GM23248 (cell line): ENCODE measurements at regions not wholly inside any gene's neighbourhood (a gene's known extent, or its start where the extent isn't known, plus 50 kb on each side); places are given as distances from the start of the nearest gene placed in this dataset.

Source experiments
- DNase-seq: peaks from one replicate; pipeline ENCODE4 v3.0.0-alpha.2; 2015
- H2AFZ ChIP-seq: fragments of 200-600 bp; sonication (generic); 2 replicates; pipeline ENCODE4 v1.6.1; 2016; ENCODE audit warnings: antibody characterized with exemption
- H3F3A ChIP-seq: fragments of 200-600 bp; sonication (generic); 2 replicates; pipeline ENCODE4 v1.6.1; 2016; ENCODE audit warnings: mild to moderate bottlenecking, antibody characterized with exemption, mixed run types; ENCODE audit not compliant: insufficient read depth
- H3K27ac ChIP-seq: fragments of 200-600 bp; sonication (generic); 2 replicates; pipeline ENCODE4 v1.5.1; 2016; ENCODE audit warnings: mild to moderate bottlenecking
- H3K27me3 ChIP-seq: fragments of 200-600 bp; sonication (generic); replicated peaks from 2 replicates; pipeline ENCODE4 v1.6.1; 2016; ENCODE audit warnings: mild to moderate bottlenecking; ENCODE audit not compliant: insufficient read depth
- H3K36me3 ChIP-seq: fragments of 200-600 bp; sonication (generic); 2 replicates; pipeline ENCODE4 v1.6.1; 2016; ENCODE audit warnings: low read depth, mild to moderate bottlenecking
- H3K4me1 ChIP-seq: fragments of 200-600 bp; sonication (generic); 2 replicates; pipeline ENCODE4 v1.6.1; 2016; ENCODE audit warnings: mild to moderate bottlenecking; ENCODE audit not compliant: insufficient read depth
- H3K4me2 ChIP-seq: fragments of 200-600 bp; sonication (generic); one replicate; pipeline ENCODE4 v1.6.1; 2016; ENCODE audit warnings: mild to moderate bottlenecking; ENCODE audit not compliant: unreplicated experiment
- H3K4me3 ChIP-seq: fragments of 200-600 bp; sonication (generic); 2 replicates; pipeline ENCODE4 v1.5.1; 2016; ENCODE audit warnings: mild to moderate bottlenecking
- H3K79me2 ChIP-seq: fragments of 200-600 bp; sonication (generic); 2 replicates; pipeline ENCODE4 v1.6.1; 2016; ENCODE audit warnings: mild to moderate bottlenecking; ENCODE audit not compliant: insufficient read depth
- H3K9ac ChIP-seq: fragments of 200-600 bp; sonication (generic); 2 replicates; pipeline ENCODE4 v1.6.1; 2016; ENCODE audit warnings: mild to moderate bottlenecking
- H3K9me2 ChIP-seq: fragments of 200-600 bp; sonication (generic); 2 replicates; pipeline ENCODE4 v1.6.1; 2016; ENCODE audit warnings: mixed run types, mild to moderate bottlenecking, moderate library complexity; ENCODE audit not compliant: insufficient read depth
- H3K9me3 ChIP-seq: fragments of 200-600 bp; sonication (generic); one replicate; pipeline ENCODE4 v1.6.1; 2017; ENCODE audit warnings: low read depth
- H4K20me1 ChIP-seq: fragments of 200-600 bp; sonication (generic); 2 replicates; pipeline ENCODE4 v1.6.0; 2016; ENCODE audit not compliant: insufficient read depth
- EZH2 ChIP-seq: fragments of 200-600 bp; sonication (generic); IDR thresholded peaks from 2 replicates; pipeline ENCODE4 v1.6.1; 2018; ENCODE audit warnings: antibody characterized with exemption, mild to moderate bottlenecking; ENCODE audit not compliant: insufficient read depth, poor library complexity, severe bottlenecking
- EZH2phosphoT487 ChIP-seq: fragments of 200-600 bp; sonication (generic); IDR thresholded peaks from 2 replicates; pipeline ENCODE4 v1.6.1; 2018; ENCODE audit warnings: antibody characterized with exemption, moderate library complexity, mild to moderate bottlenecking, low read depth; ENCODE audit not compliant: insufficient read depth
- WGBS, 2 experiments: methylation state at CpG; one replicate each; pipeline ENCODE4 v1.1.6; 2015 to 2017; ENCODE audit warnings: low lambda C conversion rate in 2 of 2, low coverage in 1 of 2; ENCODE audit errors: missing lambda C conversion rate in 2 of 2; 5-methylcytosine and 5-hydroxymethylcytosine counted together
- in situ Hi-C: fragments of 300-500 bp; cut with MboI; formaldehyde crosslinking; loops from 2 replicates; pipeline ENCODE4 v1.15.0; 2020

GRCh38 chr4:18369561-18369960 lies 348.0 kb upstream of the LCORL start:
- H3K4me3 ChIP-seq = no peak overlapping the region
- H3K9me2 ChIP-seq = no peaks in the 10 kb centered on the region
- DNase-seq = no peak
- no peaks in the 10 kb centered on the region for H3K36me3 ChIP-seq
- 72 to 81% methylated on average over 9 to 15 of the region's 15 CpGs for WGBS, 2 experiments
- H2AFZ ChIP-seq = no peak overlapping the region
- no peaks in the 10 kb centered on the region for H3F3A ChIP-seq
- H3K9me3 ChIP-seq = no peaks in the 10 kb centered on the region
- in situ Hi-C loops = no loop called here
- no peak overlapping the region for H3K4me2 ChIP-seq
- H3K79me2 ChIP-seq = no peaks in the 10 kb centered on the region
- H3K27me3 ChIP-seq = no peaks in the 10 kb centered on the region
- H3K9ac ChIP-seq = no peak overlapping the region
- TF ChIP-seq EZH2 (no peak), EZH2phosphoT487 (no peak)
- H3K4me1 ChIP-seq = no peaks in the 10 kb centered on the region
- no peak overlapping the region for H3K27ac ChIP-seq
- no peaks in the 10 kb centered on the region for H4K20me1 ChIP-seq

- in situ Hi-C loops = no loop called here
- Histone ChIP-seq H3F3A (no peaks in the 10 kb centered on the region), H3K36me3 (no peaks in the 10 kb centered on the region), H3K9me3 (no peaks in the 10 kb centered on the region), H3K4me2 (no peak overlapping the region), H2AFZ (no peak overlapping the region), H3K9ac (no peak overlapping the region), H3K4me3 (no peak overlapping the region), H4K20me1 (no peaks in the 10 kb centered on the region), H3K27me3 (no peaks in the 10 kb centered on the region), H3K9me2 (no peaks in the 10 kb centered on the region), H3K27ac (no peak overlapping the region), H3K79me2 (no peaks in the 10 kb centered on the region), H3K4me1 (no peaks in the 10 kb centered on the region)
- 19 to 21% methylated on average over 2 of the region's 2 CpGs for WGBS, 2 experiments
- TF ChIP-seq EZH2phosphoT487 (no peak), EZH2 (no peak)
- peak; percentile 56 for DNase-seq
These were observed 345.3 kb upstream of the LCORL start for GRCh38 chr4:18366892-18367291.

GRCh38 chr4:18366136-18366535 lies 344.6 kb upstream of the LCORL start:
- Histone ChIP-seq H3K9me2 (no peaks in the 10 kb centered on the region), H3K27ac (no peak overlapping the region), H3K79me2 (no peaks in the 10 kb centered on the region), H3K4me2 (no peak overlapping the region), H4K20me1 (no peaks in the 10 kb centered on the region), H3K9me3 (no peaks in the 10 kb centered on the region), H3K4me3 (no peak overlapping the region), H3F3A (no peaks in the 10 kb centered on the region), H2AFZ (no peak overlapping the region), H3K36me3 (no peaks in the 10 kb centered on the region), H3K4me1 (no peaks in the 10 kb centered on the region), H3K9ac (no peak overlapping the region), H3K27me3 (no peaks in the 10 kb centered on the region)
- 11% methylated on average over 3 of the region's 3 CpGs for WGBS, 2 experiments
- in situ Hi-C loops = no loop called here
- no peak for DNase-seq
- TF ChIP-seq EZH2phosphoT487 (no peak), EZH2 (no peak)

- DNase-seq = no peak
- H3K27ac ChIP-seq = no peak overlapping the region
- no peak overlapping the region for H2AFZ ChIP-seq
- no peak overlapping the region for H3K4me2 ChIP-seq
- H3K79me2 ChIP-seq = no peaks in the 10 kb centered on the region
- H4K20me1 ChIP-seq = no peaks in the 10 kb centered on the region
- no peak overlapping the region for H3K9ac ChIP-seq
- H3K4me1 ChIP-seq = no peaks in the 10 kb centered on the region
- no peak for TF ChIP-seq EZH2phosphoT487
- TF ChIP-seq EZH2 = no peak
- H3K27me3 ChIP-seq = no peaks in the 10 kb centered on the region
- no peak overlapping the region for H3K4me3 ChIP-seq
- no peaks in the 10 kb centered on the region for H3F3A ChIP-seq
- 30 to 35% methylated on average over 7 of the region's 7 CpGs for WGBS, 2 experiments
- H3K36me3 ChIP-seq = no peaks in the 10 kb centered on the region
- in situ Hi-C loops = no loop called here
- H3K9me2 ChIP-seq = no peaks in the 10 kb centered on the region
- no peaks in the 10 kb centered on the region for H3K9me3 ChIP-seq
These were observed 322.0 kb upstream of the LCORL start for GRCh38 chr4:18343581-18343980.

- Histone ChIP-seq H2AFZ (no peak overlapping the region), H3K9me3 (no peaks in the 10 kb centered on the region), H3F3A (no peaks in the 10 kb centered on the region), H3K79me2 (no peaks in the 10 kb centered on the region), H3K4me3 (no peak overlapping the region), H3K9ac (no peak overlapping the region), H3K4me2 (no peak overlapping the region), H3K36me3 (no peaks in the 10 kb centered on the region), H3K9me2 (no peaks in the 10 kb centered on the region), H3K27me3 (no peaks in the 10 kb centered on the region), H3K4me1 (no peaks in the 10 kb centered on the region), H4K20me1 (no peaks in the 10 kb centered on the region), H3K27ac (no peak overlapping the region)
- TF ChIP-seq EZH2phosphoT487 (no peak), EZH2 (no peak)
- no peak for DNase-seq
- in situ Hi-C loops = no loop called here
- 34 to 42% methylated on average over 4 of the region's 4 CpGs for WGBS, 2 experiments
These were observed 321.3 kb upstream of the LCORL start for GRCh38 chr4:18342847-18343246.
